Jurkat, Clone E6-1 (cell line): ENCODE measurements at regions not wholly inside any gene's neighbourhood (a gene's known extent, or its start where the extent isn't known, plus 50 kb on each side); places are given as distances from the start of the nearest gene placed in this dataset.

Experiments used
- DNase-seq: peaks from one replicate; pipeline ENCODE4 v3.0.0-alpha.2; 2011; ENCODE audit warnings: low read depth, low spot score
- H3K4me3 ChIP-seq: 2 replicates; pipeline ENCODE4 v1.5.1; 2011; ENCODE audit warnings: mild to moderate bottlenecking, low read length, control low read depth, moderate library complexity

DNA sequence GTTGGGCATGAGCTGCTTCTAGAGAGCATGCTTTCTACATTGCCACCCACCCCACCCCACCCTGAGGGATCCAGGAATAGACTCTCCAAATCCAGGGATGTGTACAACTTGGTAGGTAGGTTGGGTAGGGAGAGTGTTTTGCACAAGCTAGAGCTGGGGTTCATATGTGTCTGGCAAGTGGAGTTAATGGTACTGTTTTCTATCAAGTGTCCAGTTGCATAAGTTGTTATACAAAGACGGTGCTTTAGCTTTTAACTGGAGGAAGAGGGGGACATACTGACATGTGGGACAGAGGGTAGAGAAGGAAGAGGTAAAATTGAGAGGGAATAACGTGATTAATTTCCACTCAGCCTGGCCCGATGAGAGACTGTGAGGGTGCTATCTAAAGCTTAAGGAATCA, 51.0 kb upstream of the TNC start:
- H3K4me3 ChIP-seq = no peak overlapping the region
- DNase-seq = no peak

DNA sequence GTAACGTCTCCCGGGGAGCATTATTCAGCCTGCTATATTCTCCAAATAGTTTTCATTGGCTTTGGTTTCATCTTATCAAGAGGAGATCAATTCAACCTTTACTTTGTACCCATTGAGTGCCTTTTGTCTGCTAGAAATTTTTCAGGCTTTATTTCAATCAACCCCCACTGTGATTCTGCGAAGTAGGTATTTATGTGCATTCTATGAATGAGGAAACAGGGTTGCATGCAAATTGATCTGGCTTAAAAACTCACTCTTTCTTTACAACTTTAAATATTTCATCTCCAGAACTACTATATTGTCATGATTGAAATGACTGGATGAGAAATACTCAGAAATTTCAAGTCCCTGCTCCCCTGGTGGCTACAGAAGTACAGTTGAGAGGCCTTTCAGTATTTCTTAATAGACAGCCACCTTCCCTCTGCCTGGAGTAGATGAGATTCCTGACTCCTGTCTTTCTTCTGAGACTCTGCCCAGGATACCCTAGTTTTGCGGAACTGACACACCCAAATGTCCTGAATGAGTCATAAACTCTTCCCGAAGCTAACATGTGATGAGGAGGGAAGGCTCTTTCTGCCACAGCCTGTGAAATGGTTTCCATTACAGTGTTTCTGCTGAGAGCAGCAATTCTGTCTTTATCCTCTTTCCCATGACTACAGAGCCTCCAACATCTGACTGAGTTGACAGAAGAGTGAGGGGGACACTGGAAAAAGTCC, 52.6 kb upstream of the TNC start:
- no peak overlapping the region for H3K4me3 ChIP-seq
- no peak for DNase-seq

DNA sequence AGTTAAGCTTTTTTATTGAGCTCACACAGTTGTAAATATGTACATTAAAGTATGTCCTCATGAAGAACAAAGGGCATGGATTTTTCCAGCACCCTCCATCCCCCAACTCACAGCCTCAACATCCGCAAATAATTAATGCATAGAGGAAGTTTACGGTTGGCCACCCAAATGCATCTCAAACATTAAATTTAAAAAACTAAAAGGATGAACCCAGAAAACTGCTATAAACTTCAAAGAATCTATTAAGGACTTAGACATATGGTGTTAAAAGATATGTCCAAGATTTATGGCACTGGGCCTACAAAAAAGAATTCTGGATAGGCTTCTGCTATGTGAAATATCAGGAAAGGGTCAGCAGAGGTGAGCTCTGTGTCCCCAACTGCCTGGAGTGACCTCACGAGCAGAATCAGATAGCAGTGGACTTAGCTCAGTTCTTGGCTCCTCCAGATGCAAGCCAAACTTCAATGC, 54.0 kb upstream of the TNC start:
- DNase-seq = no peak
- H3K4me3 ChIP-seq = no peak overlapping the region

DNA sequence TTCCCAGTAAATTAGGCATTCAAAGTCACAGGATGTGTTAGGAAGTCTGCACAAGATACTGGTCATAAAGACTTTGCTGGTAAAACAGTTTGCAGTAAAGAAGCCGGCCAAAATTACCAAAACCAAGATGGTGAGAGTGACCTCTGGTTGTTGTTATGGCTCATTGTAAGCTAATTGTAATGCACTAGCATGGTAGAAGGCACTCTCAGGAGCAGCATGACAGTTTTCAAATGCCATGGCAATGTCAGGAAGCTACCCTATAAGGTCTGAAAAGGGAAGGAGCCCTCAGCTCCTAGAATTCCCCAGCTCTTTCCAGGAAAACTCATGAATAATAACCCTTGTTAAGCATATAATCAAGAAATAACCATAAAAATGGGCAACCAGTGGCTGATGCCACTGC, 64.3 kb upstream of the TNC start:
- DNase-seq = no peak
- no peak overlapping the region for H3K4me3 ChIP-seq

DNA sequence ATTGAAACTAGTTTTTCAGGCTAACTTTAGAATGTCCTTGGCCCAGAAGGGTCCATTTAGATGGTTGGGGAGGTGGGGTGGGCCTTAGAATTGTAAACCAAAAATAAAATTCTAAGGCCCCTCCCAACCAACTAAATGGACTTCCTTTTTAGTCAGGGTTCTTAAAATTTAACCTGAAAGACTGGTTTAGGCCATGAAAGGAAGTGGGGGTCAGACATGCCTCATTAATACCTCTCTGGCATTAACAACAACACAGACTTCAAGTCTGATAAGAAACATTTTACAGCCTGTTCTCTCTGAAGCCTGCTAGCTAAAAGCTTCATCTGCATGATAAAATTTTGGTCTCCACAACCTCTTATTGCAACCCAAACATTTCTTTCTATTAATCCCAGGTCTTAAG, 65.5 kb upstream of the TNC start:
- DNase-seq = no peak

DNA sequence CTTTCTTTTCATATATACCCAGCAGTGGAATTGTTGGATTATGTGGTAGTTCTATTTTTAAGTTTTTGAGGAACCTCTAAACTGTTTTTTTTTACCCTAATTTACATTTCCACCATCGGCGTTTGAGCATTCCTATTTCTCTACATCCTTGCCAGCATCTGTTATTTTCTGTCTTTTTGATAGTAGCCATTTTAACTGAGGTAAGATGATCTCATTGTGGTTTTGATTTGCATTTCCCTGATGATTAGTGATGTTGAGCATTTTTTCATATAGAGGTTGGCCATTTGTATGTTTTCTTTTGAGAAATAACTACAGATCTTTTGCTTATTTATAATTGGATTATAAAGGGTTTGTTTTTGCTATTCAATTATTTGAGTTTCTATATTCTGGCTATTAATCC, 71.7 kb upstream of the TNC start:
- no peak overlapping the region for H3K4me3 ChIP-seq
- no peak for DNase-seq

More for the DNA sequence above, 65.5 kb upstream of the TNC start:
- no peak overlapping the region for H3K4me3 ChIP-seq

DNA sequence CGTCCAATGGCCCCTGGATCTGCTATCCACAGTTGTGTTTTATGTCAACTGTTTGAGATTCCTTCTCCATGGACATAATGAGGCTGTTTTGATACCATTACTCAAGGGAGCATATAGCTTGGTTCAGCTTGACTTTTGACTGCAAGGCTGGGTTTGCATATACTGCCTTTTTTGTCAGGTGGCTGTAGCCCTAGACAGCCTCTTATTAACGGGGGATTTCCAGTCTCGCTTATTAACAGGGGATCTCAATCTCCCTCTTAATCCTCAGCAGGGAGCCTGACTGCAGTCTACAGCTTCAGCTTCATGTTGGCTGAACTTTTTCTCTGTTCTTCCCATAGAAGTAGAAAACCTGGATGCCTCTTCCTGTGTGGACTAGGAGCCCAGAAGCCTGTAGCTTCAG, 73.7 kb upstream of the TNC start:
- no peak for DNase-seq
- no peak overlapping the region for H3K4me3 ChIP-seq

DNA sequence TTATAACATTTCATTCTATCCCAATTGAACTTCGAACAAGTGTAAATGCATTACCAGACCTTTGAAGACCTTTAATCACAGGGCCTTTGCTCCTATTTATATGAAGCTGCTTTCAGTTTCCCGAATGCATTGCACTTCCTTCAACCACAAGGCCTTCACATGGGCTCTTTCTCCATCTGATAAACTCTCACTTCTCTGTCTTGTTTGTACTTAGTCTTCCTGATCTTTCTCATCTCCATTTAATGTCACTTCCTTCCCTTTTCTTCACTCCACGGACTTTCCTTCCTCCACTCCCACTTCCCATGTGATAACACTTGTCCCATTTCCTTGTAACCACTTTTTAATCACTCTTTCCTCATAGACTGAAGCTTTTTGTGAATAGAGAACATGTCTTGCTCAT, 74.3 kb upstream of the TNC start:
- no peak for DNase-seq
- H3K4me3 ChIP-seq = no peak overlapping the region

DNA sequence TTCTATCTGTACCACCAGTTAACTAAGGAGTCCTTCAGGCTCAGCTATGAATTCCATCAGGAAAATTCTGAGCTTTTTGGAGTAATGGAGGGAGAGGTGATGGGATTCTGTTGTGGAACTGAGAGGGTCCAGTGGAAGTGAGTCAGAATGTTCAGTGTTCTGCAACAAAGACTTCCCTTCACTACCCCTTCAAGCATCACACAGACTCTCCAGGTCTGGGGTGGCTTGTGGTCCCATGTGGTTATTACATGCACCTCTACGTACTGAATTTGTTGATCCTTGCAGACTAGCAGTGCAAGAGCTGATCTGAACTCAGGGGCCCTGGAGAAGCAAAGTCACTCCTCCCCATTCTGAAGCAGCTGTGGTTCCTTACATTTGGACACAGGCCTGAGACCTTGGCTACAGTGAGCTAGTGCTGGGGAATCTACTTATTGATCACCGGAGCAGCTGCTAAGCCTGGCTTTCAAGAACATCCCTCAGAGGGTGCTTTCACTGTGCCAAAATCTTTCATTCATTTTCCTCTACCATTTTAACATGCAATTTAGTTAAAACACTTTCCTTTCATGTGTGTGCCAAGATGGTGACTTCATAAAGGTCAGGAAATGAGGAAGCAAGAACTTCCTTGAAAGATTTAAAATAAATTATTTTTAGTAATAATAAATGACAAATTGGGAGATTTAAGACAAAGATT, 75.0 kb upstream of the TNC start:
- no peak overlapping the region for H3K4me3 ChIP-seq
- DNase-seq = no peak

DNA sequence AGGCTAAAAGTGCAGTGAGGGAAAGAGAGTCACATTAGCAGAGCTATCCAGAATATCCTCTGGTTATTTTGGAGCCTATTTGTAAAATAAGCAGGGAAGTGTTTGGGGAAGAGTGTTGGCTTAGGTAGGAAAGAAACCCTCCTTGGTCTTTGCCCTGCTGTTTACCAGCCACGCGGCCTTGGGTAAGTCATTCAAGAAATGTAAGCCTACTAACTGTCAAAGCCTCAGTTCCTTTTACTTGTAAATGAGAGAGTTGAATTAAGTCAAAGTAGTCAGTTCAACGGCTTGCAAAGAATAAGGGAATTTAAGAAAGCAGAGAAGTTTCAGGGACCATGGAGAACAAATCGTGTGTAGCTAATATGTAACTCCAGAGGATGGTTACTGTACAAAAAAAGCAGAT, 75.8 kb upstream of the TNC start:
- no peak for DNase-seq
- H3K4me3 ChIP-seq = no peak overlapping the region

DNA sequence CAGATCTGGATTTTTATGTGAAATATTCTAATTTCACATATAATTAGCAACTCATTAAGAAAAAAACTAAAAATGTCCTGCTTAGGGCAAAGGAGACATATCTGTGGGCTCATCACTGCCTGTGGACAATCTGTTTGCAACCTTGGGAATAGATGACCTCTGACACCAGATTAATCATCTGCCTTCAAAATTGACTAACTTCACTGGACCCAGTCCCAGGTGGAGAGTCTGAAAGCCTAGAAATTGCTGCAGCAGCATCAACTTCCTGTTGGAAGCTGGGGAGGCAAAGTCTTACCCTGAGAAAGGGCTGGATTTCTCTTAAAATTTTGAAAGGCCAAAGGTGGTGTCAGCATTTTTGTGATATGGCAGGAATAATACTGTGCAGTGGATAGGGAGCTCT, 76.3 kb upstream of the TNC start:
- H3K4me3 ChIP-seq = no peak overlapping the region
- DNase-seq = no peak

DNA sequence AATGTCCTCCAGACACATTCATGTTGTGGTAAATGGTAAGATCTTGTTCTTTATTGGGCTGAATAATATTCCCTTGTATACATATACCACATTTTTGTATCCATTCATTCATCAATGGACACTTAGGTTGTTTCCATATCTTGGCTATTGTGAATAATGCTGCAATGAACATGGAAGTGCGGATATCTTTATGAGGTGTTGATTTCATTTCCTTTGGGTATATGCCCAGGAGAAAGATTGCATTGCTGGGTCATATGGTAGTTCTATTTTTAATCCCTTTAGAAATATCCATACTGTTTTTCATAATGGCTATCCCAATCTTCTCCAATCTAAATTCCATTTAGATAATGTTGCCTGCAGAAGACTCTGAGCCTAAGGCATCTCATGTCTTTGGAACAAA, 78.0 kb upstream of the TNC start:
- H3K4me3 ChIP-seq = no peak overlapping the region
- no peak for DNase-seq

DNA sequence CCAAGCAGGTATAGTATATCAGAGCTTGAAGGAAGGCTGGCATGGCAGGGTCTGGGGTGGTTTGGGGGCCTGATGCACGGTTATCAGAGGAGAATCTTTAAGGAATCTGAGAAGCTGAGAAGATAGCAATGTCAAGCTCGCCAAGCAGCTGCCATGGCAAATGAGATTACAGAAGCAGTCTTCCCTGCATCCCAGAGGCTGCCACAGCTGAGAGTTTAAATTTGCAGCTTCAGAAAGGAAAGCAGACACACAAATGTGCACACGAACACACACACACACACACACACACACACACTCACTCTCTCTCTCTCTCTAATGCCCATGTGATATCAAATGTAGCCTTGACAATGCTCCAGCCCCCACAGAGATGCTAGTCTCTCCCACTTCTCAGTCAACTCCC, 79.0 kb upstream of the TNC start:
- DNase-seq = no peak
- no peak overlapping the region for H3K4me3 ChIP-seq

DNA sequence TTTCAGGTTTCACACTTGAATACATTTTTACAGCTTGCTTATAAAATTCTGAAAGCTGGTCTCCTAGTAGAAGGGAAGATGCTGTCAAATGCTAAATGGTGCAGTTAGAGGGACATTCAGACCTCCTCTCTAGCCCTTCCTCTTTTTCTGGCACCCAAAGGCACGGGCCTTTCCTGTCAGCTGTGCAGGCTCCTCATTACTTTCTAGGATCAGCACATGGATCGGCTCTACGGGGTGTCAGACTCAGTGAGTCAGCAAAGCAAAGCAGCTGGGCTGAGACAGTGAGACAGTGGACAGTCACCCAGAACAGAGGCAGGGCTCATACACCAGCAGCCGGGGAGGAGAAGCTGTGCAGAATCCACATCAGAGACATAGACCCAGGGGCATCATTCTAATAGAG, 80.0 kb upstream of the TNC start:
- DNase-seq = no peak
- no peak overlapping the region for H3K4me3 ChIP-seq

DNA sequence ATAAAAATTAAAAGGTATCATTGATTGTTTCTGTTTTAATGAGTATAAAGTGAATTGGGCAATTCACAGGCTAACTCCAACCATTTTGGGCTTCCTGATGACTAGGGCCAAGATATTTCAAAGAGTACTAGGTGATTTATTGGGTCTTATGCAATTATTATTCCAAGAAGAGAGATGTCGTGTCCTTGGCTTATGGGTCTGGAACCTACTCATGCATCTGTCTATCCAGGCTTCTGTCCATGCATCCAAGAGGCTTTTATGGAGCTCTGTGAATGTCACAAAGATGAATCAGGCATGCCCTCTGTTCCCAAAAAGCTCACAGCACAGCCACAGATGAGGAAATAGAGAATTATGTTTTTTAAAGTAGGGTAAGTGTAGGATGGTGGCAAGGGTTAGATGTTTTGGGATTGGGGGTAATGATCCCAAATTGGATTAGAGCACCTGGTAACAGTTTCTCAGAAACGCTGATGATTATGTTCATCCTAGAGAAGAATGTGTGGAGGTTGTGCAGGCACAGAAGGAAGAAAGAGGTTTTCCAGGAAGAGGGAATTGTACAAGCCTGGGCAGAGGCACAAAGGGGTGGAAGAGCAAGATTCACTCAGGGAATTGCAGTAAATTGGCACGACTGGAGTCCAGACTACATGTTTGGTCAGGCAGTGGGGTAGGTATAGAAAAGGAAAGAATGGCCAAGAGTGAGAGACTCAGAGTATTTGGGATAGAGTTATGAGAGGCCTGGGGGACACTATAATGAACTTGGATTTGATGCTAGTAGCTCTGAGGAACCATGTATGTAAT, 83.0 kb upstream of the TNC start:
- DNase-seq = no peak
- no peak overlapping the region for H3K4me3 ChIP-seq

DNA sequence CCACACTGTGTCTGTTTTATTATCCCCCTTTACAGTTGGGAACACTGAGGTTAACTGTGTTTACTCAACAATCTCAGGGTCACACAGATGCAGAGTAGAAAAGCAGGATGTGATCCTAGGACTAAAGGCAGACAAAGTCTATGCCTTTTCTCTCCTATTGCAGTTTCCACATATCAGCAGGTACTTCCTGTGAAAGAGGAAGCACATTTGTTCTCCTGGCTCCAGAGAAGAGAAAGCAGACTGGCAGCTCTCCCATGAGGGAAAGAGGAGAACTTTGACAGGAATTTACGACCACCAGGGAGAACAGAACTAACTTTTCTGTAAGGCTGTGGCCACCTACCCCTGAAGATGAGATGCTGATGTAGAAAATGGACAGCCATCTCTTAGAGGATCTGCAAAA, 84.2 kb upstream of the TNC start:
- no peak overlapping the region for H3K4me3 ChIP-seq
- no peak for DNase-seq

DNA sequence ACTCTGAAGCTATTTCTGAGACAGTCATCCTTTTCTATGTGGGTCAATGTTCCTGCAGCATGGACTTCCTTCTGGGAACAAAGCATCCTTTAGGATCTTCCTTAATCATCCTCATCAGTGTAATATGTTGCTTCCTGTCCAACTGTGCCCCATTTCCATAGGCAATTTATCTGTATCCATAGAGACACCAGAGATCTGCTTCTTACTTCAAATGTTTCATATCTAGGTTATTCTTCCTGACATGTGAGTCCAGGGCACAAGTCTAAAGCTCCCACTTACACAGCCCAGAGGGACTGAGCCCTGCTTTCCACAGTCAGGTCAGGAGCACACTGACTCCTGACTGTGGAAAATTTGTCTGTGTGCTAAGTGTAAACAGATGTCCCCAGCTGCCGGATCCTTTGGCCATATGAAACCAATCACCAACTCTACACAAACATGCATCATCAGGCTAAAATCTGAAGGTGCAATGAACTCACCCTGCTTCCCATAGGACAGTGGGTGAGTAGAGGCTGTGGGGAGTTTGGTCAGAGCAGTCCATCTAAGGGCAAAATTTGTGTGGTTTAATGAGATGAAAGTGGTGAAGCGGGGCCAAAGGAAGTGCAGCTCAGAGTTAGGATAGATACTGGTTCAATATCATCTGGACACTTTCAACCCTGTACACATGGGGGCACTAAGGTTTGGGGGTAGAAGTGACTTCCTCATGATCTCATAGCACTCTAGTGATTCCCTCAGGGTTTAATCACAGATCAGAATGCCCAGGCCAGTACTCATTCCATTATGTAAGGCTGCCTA, 85.2 kb upstream of the TNC start:
- no peak for DNase-seq
- no peak overlapping the region for H3K4me3 ChIP-seq

DNA sequence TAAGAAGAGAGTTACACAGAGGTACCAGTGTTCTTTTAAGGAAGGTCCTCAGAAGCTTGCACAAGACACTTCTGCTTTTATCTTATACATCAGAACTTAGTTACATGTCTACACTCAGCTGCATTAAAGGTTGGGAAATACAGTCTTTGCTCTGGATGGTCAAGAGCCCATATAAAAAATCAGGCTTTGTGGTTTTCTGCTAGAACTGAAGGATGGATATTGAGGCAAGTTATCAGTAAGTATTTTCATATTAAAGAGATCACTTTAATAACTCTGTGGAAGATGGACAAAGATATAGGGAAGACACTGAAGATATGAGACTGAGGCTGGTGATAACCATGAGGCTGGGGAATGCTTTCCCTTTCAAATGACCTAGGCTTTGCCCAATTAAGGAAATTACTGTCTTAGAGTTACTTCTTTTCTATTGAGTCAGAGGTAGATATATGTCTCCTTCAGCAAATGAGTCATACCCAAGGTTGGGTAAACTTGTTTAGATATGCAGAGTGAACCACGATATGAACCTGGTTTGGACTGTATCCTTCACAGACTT, 87.0 kb upstream of the TNC start:
- DNase-seq = no peak
- H3K4me3 ChIP-seq = no peak overlapping the region
